HL-60 (cell line): ENCODE measurements at regions not wholly inside any gene's neighbourhood (a gene's known extent, or its start where the extent isn't known, plus 50 kb on each side); places are given as distances from the start of the nearest gene placed in this dataset.

Experiments used
- DNase-seq, 2 experiments: peaks; one replicate each; pipeline ENCODE4 v3.0.0-alpha.2; 2010 to 2020; ENCODE audit warnings: low read depth in 1 of 2, low spot score in 1 of 2
- H3K27ac ChIP-seq: fragments of 250-450 bp; sonication (Bioruptor Pico); replicated peaks from 2 replicates; pipeline ENCODE4 v1.5.1; 2020; ENCODE audit warnings: mild to moderate bottlenecking, moderate library complexity
- H3K27me3 ChIP-seq: fragments of 250-450 bp; sonication (Bioruptor Pico); 2 replicates; pipeline ENCODE4 v1.5.1; 2021; ENCODE audit warnings: mild to moderate bottlenecking, moderate library complexity; ENCODE audit not compliant: insufficient read depth, poor library complexity, severe bottlenecking
- H3K4me3 ChIP-seq: replicated peaks from 2 replicates; pipeline ENCODE4 v1.5.1; 2011; ENCODE audit warnings: mild to moderate bottlenecking, control low read depth, low read length; ENCODE audit not compliant: insufficient read depth
- GABPA ChIP-seq: IDR thresholded peaks from 2 replicates; pipeline ENCODE4 v1.6.1; 2012; ENCODE audit warnings: low read depth
- POLR2AphosphoS5 ChIP-seq: IDR thresholded peaks from 2 replicates; pipeline ENCODE4 v1.6.1; 2012; ENCODE audit warnings: low read depth
- SPI1 ChIP-seq: IDR thresholded peaks from 2 replicates; pipeline ENCODE4 v1.6.1; 2012; ENCODE audit warnings: low read depth, mild to moderate bottlenecking, borderline replicate concordance
- TF ChIP-seq, protein P1 (sequence below): IDR thresholded peaks from 2 replicates; pipeline ENCODE4 v1.6.1; 2012; ENCODE audit warnings: low read depth; ENCODE audit not compliant: insufficient replicate concordance
- TF ChIP-seq, protein P2 (sequence below): IDR thresholded peaks from one replicate; pipeline ENCODE4 v1.5.1; 2011; ENCODE audit warnings: low read length, control low read depth, inconsistent platforms; ENCODE audit not compliant: insufficient read depth

DNA sequence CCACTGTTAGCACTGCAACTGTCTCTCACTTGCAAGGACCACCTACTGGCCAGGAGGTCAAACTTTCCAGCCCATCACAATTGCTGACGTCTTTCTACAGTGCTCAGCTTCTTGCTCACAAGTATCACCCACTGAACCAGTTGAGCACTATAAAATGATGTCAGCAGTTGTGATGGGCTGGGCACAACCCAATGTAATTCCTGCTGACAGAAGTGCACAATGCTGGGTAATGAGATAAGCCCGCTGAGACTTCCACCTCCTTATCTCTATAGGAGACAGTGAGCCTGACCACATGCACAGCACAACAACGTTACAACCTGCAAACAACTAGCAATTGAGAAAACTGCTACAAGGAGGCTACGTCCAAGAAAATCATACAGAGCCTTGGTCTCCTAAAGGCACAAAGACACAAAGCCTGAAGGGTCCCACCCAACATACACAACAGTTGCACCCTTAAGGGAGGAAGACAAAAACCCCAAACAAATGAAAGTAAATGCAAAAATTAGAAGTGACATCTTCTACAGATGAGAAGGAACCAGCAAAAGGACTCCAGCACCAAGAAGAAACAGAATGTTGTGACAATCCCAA is 273.2 kb downstream of the LIG4 start:
- DNase-seq, result no peak
- TF ChIP-seq SPI1, result no peak
- TF ChIP-seq, protein P1, sequence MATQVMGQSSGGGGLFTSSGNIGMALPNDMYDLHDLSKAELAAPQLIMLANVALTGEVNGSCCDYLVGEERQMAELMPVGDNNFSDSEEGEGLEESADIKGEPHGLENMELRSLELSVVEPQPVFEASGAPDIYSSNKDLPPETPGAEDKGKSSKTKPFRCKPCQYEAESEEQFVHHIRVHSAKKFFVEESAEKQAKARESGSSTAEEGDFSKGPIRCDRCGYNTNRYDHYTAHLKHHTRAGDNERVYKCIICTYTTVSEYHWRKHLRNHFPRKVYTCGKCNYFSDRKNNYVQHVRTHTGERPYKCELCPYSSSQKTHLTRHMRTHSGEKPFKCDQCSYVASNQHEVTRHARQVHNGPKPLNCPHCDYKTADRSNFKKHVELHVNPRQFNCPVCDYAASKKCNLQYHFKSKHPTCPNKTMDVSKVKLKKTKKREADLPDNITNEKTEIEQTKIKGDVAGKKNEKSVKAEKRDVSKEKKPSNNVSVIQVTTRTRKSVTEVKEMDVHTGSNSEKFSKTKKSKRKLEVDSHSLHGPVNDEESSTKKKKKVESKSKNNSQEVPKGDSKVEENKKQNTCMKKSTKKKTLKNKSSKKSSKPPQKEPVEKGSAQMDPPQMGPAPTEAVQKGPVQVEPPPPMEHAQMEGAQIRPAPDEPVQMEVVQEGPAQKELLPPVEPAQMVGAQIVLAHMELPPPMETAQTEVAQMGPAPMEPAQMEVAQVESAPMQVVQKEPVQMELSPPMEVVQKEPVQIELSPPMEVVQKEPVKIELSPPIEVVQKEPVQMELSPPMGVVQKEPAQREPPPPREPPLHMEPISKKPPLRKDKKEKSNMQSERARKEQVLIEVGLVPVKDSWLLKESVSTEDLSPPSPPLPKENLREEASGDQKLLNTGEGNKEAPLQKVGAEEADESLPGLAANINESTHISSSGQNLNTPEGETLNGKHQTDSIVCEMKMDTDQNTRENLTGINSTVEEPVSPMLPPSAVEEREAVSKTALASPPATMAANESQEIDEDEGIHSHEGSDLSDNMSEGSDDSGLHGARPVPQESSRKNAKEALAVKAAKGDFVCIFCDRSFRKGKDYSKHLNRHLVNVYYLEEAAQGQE, result no peak
- TF ChIP-seq, protein P2, sequence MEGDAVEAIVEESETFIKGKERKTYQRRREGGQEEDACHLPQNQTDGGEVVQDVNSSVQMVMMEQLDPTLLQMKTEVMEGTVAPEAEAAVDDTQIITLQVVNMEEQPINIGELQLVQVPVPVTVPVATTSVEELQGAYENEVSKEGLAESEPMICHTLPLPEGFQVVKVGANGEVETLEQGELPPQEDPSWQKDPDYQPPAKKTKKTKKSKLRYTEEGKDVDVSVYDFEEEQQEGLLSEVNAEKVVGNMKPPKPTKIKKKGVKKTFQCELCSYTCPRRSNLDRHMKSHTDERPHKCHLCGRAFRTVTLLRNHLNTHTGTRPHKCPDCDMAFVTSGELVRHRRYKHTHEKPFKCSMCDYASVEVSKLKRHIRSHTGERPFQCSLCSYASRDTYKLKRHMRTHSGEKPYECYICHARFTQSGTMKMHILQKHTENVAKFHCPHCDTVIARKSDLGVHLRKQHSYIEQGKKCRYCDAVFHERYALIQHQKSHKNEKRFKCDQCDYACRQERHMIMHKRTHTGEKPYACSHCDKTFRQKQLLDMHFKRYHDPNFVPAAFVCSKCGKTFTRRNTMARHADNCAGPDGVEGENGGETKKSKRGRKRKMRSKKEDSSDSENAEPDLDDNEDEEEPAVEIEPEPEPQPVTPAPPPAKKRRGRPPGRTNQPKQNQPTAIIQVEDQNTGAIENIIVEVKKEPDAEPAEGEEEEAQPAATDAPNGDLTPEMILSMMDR, result no peak
- TF ChIP-seq GABPA, result no peak
- no peak for TF ChIP-seq POLR2AphosphoS5
- no peak overlapping the region for H3K4me3 ChIP-seq
- no peak overlapping the region for H3K27ac ChIP-seq
- H3K27me3 ChIP-seq, result no peaks in the 10 kb centered on the region

DNA sequence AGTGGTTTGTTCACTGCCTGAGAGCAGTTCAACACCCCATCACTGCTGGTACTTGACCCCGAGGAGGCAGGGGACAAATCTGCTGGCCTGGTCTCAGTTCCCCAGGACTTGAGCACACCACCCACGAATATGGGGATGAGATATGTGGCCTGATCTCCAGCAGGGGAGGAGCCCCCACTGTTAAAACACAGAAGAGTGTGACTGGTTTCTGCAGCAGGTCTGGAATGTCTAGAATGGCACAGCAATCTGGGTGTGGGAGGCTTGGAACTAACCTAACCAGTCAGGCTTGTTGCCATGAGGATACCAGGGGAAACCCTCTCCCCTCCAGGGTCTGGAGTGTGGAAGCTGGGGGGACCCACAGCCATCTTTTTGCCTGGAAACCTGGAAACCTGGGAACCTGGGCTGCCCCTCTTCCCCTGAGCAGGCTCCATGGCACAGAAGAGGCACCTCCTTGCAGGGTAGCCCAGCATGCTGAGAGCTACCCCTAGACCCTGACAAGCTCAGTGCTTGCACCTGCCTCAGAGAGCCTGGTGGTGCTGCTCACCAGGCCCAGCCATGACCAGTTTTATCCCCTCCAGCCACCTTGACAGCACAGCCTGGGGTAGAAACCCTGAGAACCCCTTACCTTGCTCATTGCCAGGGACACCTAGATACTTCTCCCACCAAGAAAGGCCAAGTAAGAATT is 273.8 kb downstream of the LIG4 start:
- no peak for DNase-seq
- no peaks in the 10 kb centered on the region for H3K27me3 ChIP-seq
- H3K4me3 ChIP-seq, result no peak overlapping the region
- no peak for TF ChIP-seq POLR2AphosphoS5
- no peak for TF ChIP-seq SPI1
- TF ChIP-seq GABPA, result no peak
- TF ChIP-seq, protein P1, result no peak
- TF ChIP-seq, protein P2, result no peak
- H3K27ac ChIP-seq, result no peak overlapping the region

DNA sequence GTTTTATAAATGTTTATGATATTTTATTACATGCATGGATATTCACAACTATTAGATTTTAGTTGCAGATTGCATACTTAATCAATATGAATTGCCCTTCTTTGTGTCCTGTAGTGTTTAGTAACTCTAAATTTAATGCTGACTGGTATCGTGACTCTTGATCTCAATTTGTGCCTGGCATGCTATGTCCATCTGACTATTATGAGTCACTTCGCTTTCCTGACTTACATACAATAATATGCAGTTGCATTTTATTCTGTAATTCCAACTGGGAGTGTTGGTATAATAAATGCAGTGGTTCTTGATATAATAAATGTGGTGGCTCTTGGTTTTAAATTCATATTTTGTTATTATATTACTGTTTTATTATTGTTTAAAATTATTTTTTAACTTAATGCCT is 277.5 kb downstream of the LIG4 start:
- no peak for DNase-seq
- no peak overlapping the region for H3K4me3 ChIP-seq
- no peak overlapping the region for H3K27ac ChIP-seq
- TF ChIP-seq GABPA (no peak), POLR2AphosphoS5 (no peak), SPI1 (no peak)
- TF ChIP-seq, protein P2, result no peak
- TF ChIP-seq, protein P1, result no peak
- H3K27me3 ChIP-seq, result no peaks in the 10 kb centered on the region
